SIG-M5 (cell line): ENCODE measurements at regions not wholly inside any gene's neighbourhood (a gene's known extent, or its start where the extent isn't known, plus 50 kb on each side); places are given as distances from the start of the nearest gene placed in this dataset.
A peak's percentile ranks its signal among the peaks of the same experiment; 100 is the strongest.
"Not testable (repeated sequence)": the region's sequence is repeated elsewhere in the genome, so short reads cannot be mapped to it uniquely, and the experiment has no call there.

Source experiments
- DNase-seq: peaks from one replicate; lab custom pipeline; 2025; lab: John Stamatoyannopoulos, UW

GRCh38 chr16:54879681-54880080 lies 51.0 kb upstream of the IRX5 start:
- no peak for DNase-seq

GRCh38 chr16:54878301-54878700 lies 52.4 kb upstream of the IRX5 start:
- DNase-seq: no peak

GRCh38 chr16:54875443-54875842 lies 55.2 kb upstream of the IRX5 start:
- no peak for DNase-seq

- not testable (repeated sequence) for DNase-seq
Observed at GRCh38 chr16:54873716-54874373, 56.8 kb upstream of the IRX5 start.

GRCh38 chr16:54873071-54873470 lies 57.6 kb upstream of the IRX5 start:
- DNase-seq: no peak

GRCh38 chr16:54870151-54870550 lies 60.5 kb upstream of the IRX5 start:
- no peak for DNase-seq

- no peak for DNase-seq
Observed at GRCh38 chr16:54867302-54867832, 63.3 kb upstream of the IRX5 start.

- no peak for DNase-seq
Observed at GRCh38 chr16:54862529-54862928, 68.1 kb upstream of the IRX5 start.

- DNase-seq: no peak
Observed at GRCh38 chr16:54856871-54857270, 73.8 kb upstream of the IRX5 start.

GRCh38 chr16:54847609-54848008 lies 83.1 kb upstream of the IRX5 start:
- DNase-seq: no peak

GRCh38 chr16:54847207-54847606 lies 83.5 kb upstream of the IRX5 start:
- DNase-seq: no peak

- no peak for DNase-seq
Observed at GRCh38 chr16:54846766-54847165, 83.9 kb upstream of the IRX5 start.

GRCh38 chr16:54843424-54843750 lies 87.3 kb upstream of the IRX5 start:
- DNase-seq: no peak

GRCh38 chr16:54842743-54843423 lies 87.8 kb upstream of the IRX5 start:
- no peak for DNase-seq

- DNase-seq: no peak
Observed at GRCh38 chr16:54829691-54830090, 101.0 kb upstream of the IRX5 start.

GRCh38 chr16:54822892-54823291 lies 107.8 kb upstream of the IRX5 start:
- DNase-seq: no peak

- DNase-seq: no peak
Observed at GRCh38 chr16:54822492-54822891, 108.2 kb upstream of the IRX5 start.

- no peak for DNase-seq
Observed at GRCh38 chr16:54821731-54822130, 108.9 kb upstream of the IRX5 start.

GRCh38 chr16:54817940-54818574 lies 112.6 kb upstream of the IRX5 start:
- no peak for DNase-seq

- no peak for DNase-seq
Observed at GRCh38 chr16:54817432-54817831, 113.2 kb upstream of the IRX5 start.

GRCh38 chr16:54816471-54816870 lies 114.2 kb upstream of the IRX5 start:
- DNase-seq: peak; percentile 3

GRCh38 chr16:54815177-54815576 lies 115.5 kb upstream of the IRX5 start:
- no peak for DNase-seq

- no peak for DNase-seq
Observed at GRCh38 chr16:54813778-54814177, 116.9 kb upstream of the IRX5 start.
